ENCODE measurements at regions not wholly inside any gene's neighbourhood (a gene's known extent, or its start where the extent isn't known, plus 50 kb on each side); places are given as distances from the start of the nearest gene placed in this dataset.
"Not testable (repeated sequence)": the region's sequence is repeated elsewhere in the genome, so short reads cannot be mapped to it uniquely, and the experiment has no call there.

- DNase-seq (ENCODE audit: low read depth, low spot score): no peak
Observed at GRCh38 chr6:139701695-139702094, 327.2 kb upstream of the CITED2 start.

- no peak for DNase-seq (ENCODE audit: low read depth, low spot score)
Observed at GRCh38 chr6:139701003-139701402, 326.6 kb upstream of the CITED2 start.

GRCh38 chr6:139699911-139700310 is 325.5 kb upstream of the CITED2 start:
- DNase-seq (ENCODE audit: low read depth, low spot score): no peak

GRCh38 chr6:139699335-139699734 is 324.9 kb upstream of the CITED2 start:
- no peak for DNase-seq (ENCODE audit: low read depth, low spot score)

- DNase-seq (ENCODE audit: low read depth, low spot score): no peak
Observed at GRCh38 chr6:139698526-139699176, 324.2 kb upstream of the CITED2 start.

- DNase-seq (ENCODE audit: low read depth, low spot score): not testable (repeated sequence)
Observed at GRCh38 chr6:139697856-139698255, 323.4 kb upstream of the CITED2 start.

- DNase-seq (ENCODE audit: low read depth, low spot score): not testable (repeated sequence)
Observed at GRCh38 chr6:139696991-139697390, 322.5 kb upstream of the CITED2 start.

- DNase-seq (ENCODE audit: low read depth, low spot score): no peak
Observed at GRCh38 chr6:139695361-139695760, 320.9 kb upstream of the CITED2 start.

- no peak for DNase-seq (ENCODE audit: low read depth, low spot score)
Observed at GRCh38 chr6:139693735-139694134, 319.3 kb upstream of the CITED2 start.

GRCh38 chr6:139690007-139690406 is 315.6 kb upstream of the CITED2 start:
- no peak for DNase-seq (ENCODE audit: low read depth, low spot score)

GRCh38 chr6:139687055-139687454 is 312.6 kb upstream of the CITED2 start:
- no peak for DNase-seq (ENCODE audit: low read depth, low spot score)

GRCh38 chr6:139686308-139686707 is 311.9 kb upstream of the CITED2 start:
- DNase-seq (ENCODE audit: low read depth, low spot score): no peak

- DNase-seq (ENCODE audit: low read depth, low spot score): no peak
Observed at GRCh38 chr6:139685009-139685408, 310.6 kb upstream of the CITED2 start.

- no peak for DNase-seq (ENCODE audit: low read depth, low spot score)
Observed at GRCh38 chr6:139680819-139681218, 306.4 kb upstream of the CITED2 start.

GRCh38 chr6:139679516-139680179 is 305.2 kb upstream of the CITED2 start:
- no peak for DNase-seq (ENCODE audit: low read depth, low spot score)

- DNase-seq (ENCODE audit: low read depth, low spot score): no peak
Observed at GRCh38 chr6:139676718-139677117, 302.3 kb upstream of the CITED2 start.

GRCh38 chr6:139666284-139666683 is 291.8 kb upstream of the CITED2 start:
- no peak for DNase-seq (ENCODE audit: low read depth, low spot score)

GRCh38 chr6:139663996-139664395 is 289.5 kb upstream of the CITED2 start:
- no peak for DNase-seq (ENCODE audit: low read depth, low spot score)

GRCh38 chr6:139659711-139660110 is 285.3 kb upstream of the CITED2 start:
- no peak for DNase-seq (ENCODE audit: low read depth, low spot score)

GRCh38 chr6:139659196-139659595 is 284.7 kb upstream of the CITED2 start:
- no peak for DNase-seq (ENCODE audit: low read depth, low spot score)

- DNase-seq (ENCODE audit: low read depth, low spot score): no peak
Observed at GRCh38 chr6:139657119-139657518, 282.7 kb upstream of the CITED2 start.

GRCh38 chr6:139655783-139656705 is 281.6 kb upstream of the CITED2 start:
- DNase-seq (ENCODE audit: low read depth, low spot score): no peak

Measured in pulmonary artery endothelial cell (primary cell).